HG03521 (cell line): ENCODE measurements at regions not wholly inside any gene's neighbourhood (a gene's known extent, or its start where the extent isn't known, plus 50 kb on each side); places are given as distances from the start of the nearest gene placed in this dataset.

Experiments used
- ATAC-seq: cut with Tn5 transposase; IDR thresholded peaks from one replicate; pipeline ENCODE4 v1.9.1; 2021; ENCODE audit warnings: mild to moderate bottlenecking, moderate library complexity; ENCODE audit not compliant: unreplicated experiment

- ATAC-seq = no peak
These were observed 157.7 kb upstream of the DIPK2B start for GRCh38 chrX:45358392-45358791.

- no peak for ATAC-seq
These were observed 152.8 kb upstream of the DIPK2B start for GRCh38 chrX:45353456-45353855.

- no peak for ATAC-seq
These were observed 151.9 kb upstream of the DIPK2B start for GRCh38 chrX:45352611-45353010.

DNA sequence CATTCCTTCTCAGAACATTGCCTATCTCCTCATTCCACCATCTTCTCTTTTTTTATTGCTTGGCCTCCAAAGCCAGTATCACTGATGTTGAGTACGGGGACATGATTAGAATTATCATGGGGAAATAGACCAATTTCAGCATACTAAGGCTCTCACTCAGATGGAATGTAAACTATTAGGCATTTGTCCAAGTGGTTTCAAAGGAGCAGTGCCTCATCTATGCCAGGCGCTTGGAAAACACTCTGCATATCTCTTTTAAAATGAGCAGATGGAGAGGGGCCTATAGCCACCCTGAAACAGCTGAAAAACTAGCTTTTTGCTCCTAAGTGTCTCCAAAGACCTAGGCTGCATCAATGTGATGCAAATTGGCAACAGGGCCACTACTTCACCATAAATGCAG is 150.8 kb upstream of the DIPK2B start:
- ATAC-seq = no peak

GRCh38 chrX:45348296-45348695 is 147.6 kb upstream of the DIPK2B start:
- ATAC-seq = no peak

DNA sequence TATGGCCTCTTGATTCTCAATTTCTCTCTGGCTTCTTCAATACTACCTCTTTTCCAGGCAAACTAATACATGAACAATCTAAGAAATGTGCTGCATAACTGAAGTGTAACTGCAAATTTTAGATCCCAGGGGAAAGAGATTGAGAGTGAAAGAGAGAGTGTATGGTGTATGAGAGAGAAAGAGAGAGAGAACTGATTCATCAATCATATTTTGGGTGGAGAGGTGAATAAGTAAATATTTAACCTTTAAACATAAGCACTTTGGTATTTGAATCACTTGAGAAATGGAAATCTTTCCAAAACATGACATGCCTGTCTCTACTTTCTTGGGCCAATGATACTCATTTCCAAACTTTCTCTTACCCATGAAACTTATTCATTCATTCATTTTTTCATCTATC is 147.2 kb upstream of the DIPK2B start:
- no peak for ATAC-seq

DNA sequence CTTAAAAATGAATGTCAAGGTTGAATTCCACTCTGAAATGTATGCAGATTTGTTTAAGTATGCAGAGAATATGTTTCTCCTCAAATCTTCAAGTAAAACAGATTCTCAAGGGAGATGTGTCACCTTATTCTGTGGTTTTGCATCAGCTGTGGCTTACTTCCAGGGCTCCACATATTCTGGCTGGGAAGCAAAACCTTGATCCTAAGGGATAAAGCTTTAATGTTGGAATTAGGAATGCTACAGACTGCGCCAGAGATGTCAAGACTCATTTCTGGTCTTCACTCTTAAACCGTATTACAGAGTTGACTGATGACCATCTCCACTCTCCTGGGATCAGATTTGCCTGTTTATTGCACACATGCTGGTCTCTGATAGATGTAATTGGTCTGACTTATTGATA is 143.9 kb upstream of the DIPK2B start:
- no peak for ATAC-seq

DNA sequence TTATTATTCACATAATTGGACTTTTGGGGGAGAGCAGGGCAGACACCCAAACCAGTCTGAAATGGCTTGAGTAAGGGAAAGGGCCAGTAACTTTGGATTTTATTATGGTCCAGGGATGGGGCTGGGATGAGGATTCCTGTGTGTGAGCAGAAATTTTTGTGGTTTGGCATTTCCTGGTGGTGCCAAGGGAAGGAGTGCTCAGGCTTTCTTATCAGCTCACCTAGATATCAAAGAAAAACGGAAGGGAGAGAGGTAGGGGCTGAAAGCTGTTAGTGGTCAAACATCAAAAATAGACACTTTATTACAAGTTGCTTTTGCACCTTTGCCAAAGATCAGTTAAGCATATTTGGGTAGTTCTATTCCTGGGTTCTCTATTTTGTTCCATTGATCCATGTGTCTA is 128.5 kb upstream of the DIPK2B start:
- no peak for ATAC-seq

GRCh38 chrX:45324941-45325340 is 124.3 kb upstream of the DIPK2B start:
- ATAC-seq = no peak

DNA sequence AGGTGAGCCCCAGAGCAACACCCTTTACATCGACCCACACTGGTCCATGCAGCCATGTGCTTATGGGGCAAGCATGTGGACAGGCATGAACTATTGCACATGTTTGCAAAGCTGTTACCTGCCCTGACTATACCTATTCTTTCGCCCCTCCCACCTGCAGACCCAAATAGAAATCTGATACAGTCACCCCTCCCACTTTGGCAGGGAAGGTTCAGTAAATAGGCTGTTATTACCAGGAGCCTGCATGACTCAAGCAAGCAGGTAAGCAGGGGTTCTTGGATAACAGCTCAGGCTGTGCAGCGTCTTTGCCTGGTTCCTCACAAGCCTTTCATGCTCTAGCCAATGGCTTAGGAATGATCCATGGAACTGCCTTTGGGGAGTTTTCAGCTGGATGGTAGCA is 122.7 kb upstream of the DIPK2B start:
- no peak for ATAC-seq

- no peak for ATAC-seq
These were observed 122.1 kb upstream of the DIPK2B start for GRCh38 chrX:45322820-45323219.

GRCh38 chrX:45322382-45322781 is 121.7 kb upstream of the DIPK2B start:
- no peak for ATAC-seq

- no peak for ATAC-seq
These were observed 119.5 kb upstream of the DIPK2B start for GRCh38 chrX:45320191-45320590.

DNA sequence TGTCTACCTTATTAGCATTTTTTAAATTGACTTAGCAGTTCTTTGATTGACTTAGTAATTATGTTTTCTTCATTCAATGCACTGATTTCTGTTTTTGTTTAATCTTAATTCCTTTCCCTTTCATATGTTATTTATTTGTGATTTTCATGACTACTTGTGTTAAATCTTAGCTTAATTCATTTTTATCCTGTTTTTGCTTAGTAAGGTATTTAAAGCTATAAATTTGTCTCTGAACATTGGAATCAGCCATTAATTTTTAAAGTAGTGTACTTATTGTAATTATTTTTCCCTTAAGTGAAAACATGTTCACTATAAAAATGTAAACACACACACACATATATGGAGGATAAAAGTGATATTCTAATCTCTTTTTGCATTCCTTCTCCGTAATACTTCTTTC is 109.1 kb upstream of the DIPK2B start:
- ATAC-seq = no peak

DNA sequence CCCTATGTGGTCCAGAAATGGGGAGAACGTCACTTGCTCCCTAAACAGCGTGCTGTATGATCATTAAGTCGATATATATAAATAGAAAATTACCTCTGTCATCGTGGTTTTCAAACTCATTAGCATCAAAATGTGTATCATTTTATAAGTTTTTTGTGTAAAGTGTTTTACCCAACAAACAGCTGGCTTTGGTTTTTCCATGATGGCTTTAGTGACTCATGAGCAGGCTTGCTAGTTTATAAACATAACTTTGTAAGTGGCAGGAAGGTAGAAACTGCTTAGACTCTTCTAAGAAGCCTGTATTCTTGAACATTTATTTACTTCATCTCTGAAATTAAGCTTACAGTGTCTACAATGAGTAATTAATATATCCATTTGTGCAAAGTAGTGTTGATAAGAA is 108.4 kb upstream of the DIPK2B start:
- no peak for ATAC-seq

DNA sequence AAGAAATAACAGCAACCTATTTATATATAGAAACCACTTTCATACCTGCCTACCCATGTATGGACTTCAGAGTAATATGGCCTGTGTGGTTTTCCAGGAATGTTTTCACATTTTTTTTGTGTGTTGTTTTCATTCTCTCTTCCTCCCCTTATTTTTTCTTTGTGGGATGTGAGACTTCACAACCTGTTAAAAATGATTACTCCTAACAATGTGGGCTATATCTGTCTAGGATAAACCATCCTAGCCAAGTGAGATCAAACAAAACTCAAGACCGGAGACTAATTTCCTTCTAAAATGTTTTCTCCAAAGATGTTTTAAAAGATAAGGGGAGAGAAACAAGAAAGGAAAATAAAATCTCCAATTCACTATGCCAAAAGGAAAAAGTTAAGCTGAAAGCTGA is 106.1 kb upstream of the DIPK2B start:
- no peak for ATAC-seq

DNA sequence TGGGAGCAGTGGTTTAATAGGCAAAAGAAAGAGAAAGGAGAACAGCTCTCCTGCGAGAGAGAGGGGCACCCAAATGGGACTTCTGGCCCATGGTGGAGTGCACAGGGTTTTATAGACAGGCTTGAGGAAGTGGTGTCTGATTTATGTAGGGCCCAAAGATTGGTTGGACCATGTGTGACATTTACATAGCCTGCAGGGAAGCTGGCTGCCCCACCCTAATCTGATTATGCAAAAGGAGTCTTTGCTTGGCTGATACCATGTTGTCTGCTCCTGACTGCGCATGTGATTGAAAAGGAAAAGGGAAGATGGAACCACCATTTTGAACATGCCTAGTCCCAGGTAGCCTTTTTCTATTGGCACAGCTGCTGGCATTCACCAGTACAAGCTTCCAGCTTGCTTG is 100.0 kb upstream of the DIPK2B start:
- ATAC-seq = no peak

GRCh38 chrX:45295259-45295986 is 94.7 kb upstream of the DIPK2B start:
- no peak for ATAC-seq

DNA sequence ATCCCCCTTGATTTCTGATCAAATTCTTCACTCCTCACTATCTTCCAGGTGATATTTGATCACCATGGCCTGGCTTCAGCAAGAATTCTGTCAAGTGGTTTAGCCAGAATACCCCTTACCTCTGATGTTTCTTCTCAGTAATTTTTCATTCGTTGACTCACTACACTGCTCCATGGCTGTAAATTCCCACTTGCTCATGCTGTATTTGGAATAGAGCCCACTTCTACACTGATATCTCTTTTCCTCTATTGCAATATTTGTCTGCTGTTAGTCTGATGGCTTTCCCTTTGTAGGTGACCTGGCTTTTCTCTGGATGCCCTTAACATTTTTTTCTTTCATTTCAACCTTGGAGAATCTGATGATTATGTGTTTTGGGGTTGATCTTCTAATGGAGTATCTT is 73.9 kb upstream of the DIPK2B start:
- ATAC-seq = no peak

- no peak for ATAC-seq
These were observed 66.3 kb upstream of the DIPK2B start for GRCh38 chrX:45267007-45267406.

DNA sequence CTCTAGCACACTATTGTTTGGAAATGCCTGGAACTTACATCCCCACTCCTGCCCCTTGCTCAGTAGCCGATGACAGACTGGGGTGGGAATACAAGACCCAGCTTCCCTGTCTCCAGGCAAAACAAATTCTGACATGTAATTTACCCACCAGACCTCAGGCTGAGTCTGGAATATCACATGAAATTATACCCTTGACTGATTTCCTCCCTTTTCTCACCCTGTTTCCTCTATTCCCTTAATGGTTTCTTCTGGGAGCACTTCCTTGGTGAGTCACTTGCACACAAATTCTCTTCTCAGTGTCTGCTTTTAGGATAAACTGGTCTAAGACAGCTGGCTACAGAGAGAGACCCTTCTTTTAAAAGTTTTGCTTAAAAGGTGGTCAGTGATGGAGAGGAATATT is 65.8 kb upstream of the DIPK2B start:
- ATAC-seq = no peak

- no peak for ATAC-seq
These were observed 64.2 kb upstream of the DIPK2B start for GRCh38 chrX:45264865-45265264.

- ATAC-seq = no peak
These were observed 60.8 kb upstream of the DIPK2B start for GRCh38 chrX:45261471-45261870.
